ENCODE measurements at regions not wholly inside any gene's neighbourhood (a gene's known extent, or its start where the extent isn't known, plus 50 kb on each side); places are given as distances from the start of the nearest gene placed in this dataset.
A peak's percentile ranks its signal among the peaks of the same experiment; 100 is the strongest.
"Not testable (repeated sequence)": the region's sequence is repeated elsewhere in the genome, so short reads cannot be mapped to it uniquely, and the experiment has no call there.

GRCh38 chr6:166237617-166238016 lies 70.0 kb upstream of the TBXT start:
- H3K4me3 Mint-ChIP-seq: no peak overlapping the region
- H3K36me3 Mint-ChIP-seq (ENCODE audit: low read depth): peaks cover 6% of the 10 kb centered on the region; the same call in 1 of the 2 replicates
- no peak overlapping the region for H3K27ac Mint-ChIP-seq
- peak; percentile 24 for DNase-seq
- TF ChIP-seq CTCF (IDR thresholded peaks at IDR 0.05): no peak
- no peaks in the 10 kb centered on the region for H3K4me1 Mint-ChIP-seq (ENCODE audit: low read depth)
- H3K27me3 Mint-ChIP-seq (ENCODE audit: insufficient read depth): peaks cover under 1% of the 10 kb centered on the region
- peaks cover 14% of the 10 kb centered on the region for H3K9me3 Mint-ChIP-seq

GRCh38 chr6:166236596-166236995 lies 68.9 kb upstream of the TBXT start:
- DNase-seq: no peak
- Mint-ChIP-seq H3K36me3 (ENCODE audit: low read depth) (peaks cover 6% of the 10 kb centered on the region; the same call in 1 of the 2 replicates), H3K4me1 (ENCODE audit: low read depth) (no peaks in the 10 kb centered on the region), H3K27me3 (ENCODE audit: insufficient read depth) (no peaks in the 10 kb centered on the region; the same call in 1 of the 2 replicates), H3K9me3 (peaks cover 14% of the 10 kb centered on the region), H3K27ac (no peak overlapping the region), H3K4me3 (no peak overlapping the region)
- no peak for TF ChIP-seq CTCF (IDR thresholded peaks at IDR 0.05)

GRCh38 chr6:166235666-166236292 lies 68.1 kb upstream of the TBXT start:
- no peaks in the 10 kb centered on the region; the same call in 1 of the 2 replicates for H3K27me3 Mint-ChIP-seq (ENCODE audit: insufficient read depth)
- peaks cover 6% of the 10 kb centered on the region; the same call in 1 of the 2 replicates for H3K36me3 Mint-ChIP-seq (ENCODE audit: low read depth)
- no peaks in the 10 kb centered on the region for H3K4me1 Mint-ChIP-seq (ENCODE audit: low read depth)
- H3K4me3 Mint-ChIP-seq: no peak overlapping the region
- peaks cover 14% of the 10 kb centered on the region for H3K9me3 Mint-ChIP-seq
- H3K27ac Mint-ChIP-seq: no peak overlapping the region
- DNase-seq: no peak
- no peak for TF ChIP-seq CTCF (IDR thresholded peaks at IDR 0.05)

- DNase-seq; H3K4me1 Mint-ChIP-seq (ENCODE audit: low read depth); H3K4me3 Mint-ChIP-seq; H3K27me3 Mint-ChIP-seq (ENCODE audit: insufficient read depth); H3K27ac Mint-ChIP-seq: not testable (repeated sequence)
- Mint-ChIP-seq H3K9me3 (peaks cover 15% of the 10 kb centered on the region), H3K36me3 (ENCODE audit: low read depth) (peaks cover 10% of the 10 kb centered on the region; the same call in 1 of the 2 replicates)
These were observed 63.5 kb upstream of the TBXT start for GRCh38 chr6:166231181-166231580.

GRCh38 chr6:166228839-166229528 lies 61.3 kb upstream of the TBXT start:
- TF ChIP-seq CTCF (IDR thresholded peaks at IDR 0.05): no peak
- Mint-ChIP-seq H3K27me3 (ENCODE audit: insufficient read depth) (no peaks in the 10 kb centered on the region), H3K4me1 (ENCODE audit: low read depth) (no peaks in the 10 kb centered on the region), H3K9me3 (peaks cover 11% of the 10 kb centered on the region), H3K27ac (no peak overlapping the region), H3K36me3 (ENCODE audit: low read depth) (0 out of 2 replicates have a peak, but pooled peaks cover 4% of the 10 kb centered on the region), H3K4me3 (no peak overlapping the region)
- DNase-seq: no peak

GRCh38 chr6:166228425-166228824 lies 60.8 kb upstream of the TBXT start:
- DNase-seq: no peak
- no peak overlapping the region for H3K4me3 Mint-ChIP-seq
- 0 out of 2 replicates have a peak, but pooled peaks cover 4% of the 10 kb centered on the region for H3K36me3 Mint-ChIP-seq (ENCODE audit: low read depth)
- H3K9me3 Mint-ChIP-seq: peaks cover 14% of the 10 kb centered on the region
- H3K27me3 Mint-ChIP-seq (ENCODE audit: insufficient read depth): no peaks in the 10 kb centered on the region
- no peaks in the 10 kb centered on the region for H3K4me1 Mint-ChIP-seq (ENCODE audit: low read depth)
- H3K27ac Mint-ChIP-seq: no peak overlapping the region
- no peak for TF ChIP-seq CTCF (IDR thresholded peaks at IDR 0.05)

All from HFFc6 (cell line).